Neural cell (in vitro differentiated cells): ENCODE measurements at regions not wholly inside any gene's neighbourhood (a gene's known extent, or its start where the extent isn't known, plus 50 kb on each side); places are given as distances from the start of the nearest gene placed in this dataset.

Experiments used
- H2AFZ ChIP-seq: fragments of 200-600, 300-800 bp; sonication (generic), shearing (Covaris generic); 2 replicates; pipeline ENCODE4 v1.6.0; 2014; ENCODE audit warnings: low read depth, mild to moderate bottlenecking, antibody characterized with exemption, low read length, moderate library complexity
- H3F3A ChIP-seq: fragments of 200-600 bp; shearing (Covaris generic); 2 replicates; pipeline ENCODE4 v1.6.1; 2016; ENCODE audit warnings: mild to moderate bottlenecking, moderate library complexity, mixed read lengths, antibody characterized with exemption, low read length; ENCODE audit not compliant: insufficient read depth, poor library complexity, severe bottlenecking
- H3K27ac ChIP-seq: fragments of 200-600, 300-800 bp; sonication (generic), shearing (Covaris generic); 2 replicates; pipeline ENCODE4 v1.5.1; 2014; ENCODE audit warnings: mild to moderate bottlenecking, low read length, moderate library complexity
- H3K27me3 ChIP-seq: fragments of 300-800, 200-600 bp; sonication (generic), shearing (Covaris generic); 2 replicates; pipeline ENCODE4 v1.6.0; 2014; ENCODE audit warnings: mild to moderate bottlenecking, low read depth, low read length, moderate library complexity; ENCODE audit not compliant: insufficient read depth
- H3K36me3 ChIP-seq: fragments of 300-800, 200-600 bp; sonication (generic), shearing (Covaris generic); 2 replicates; pipeline ENCODE4 v1.5.1; 2014; ENCODE audit warnings: mild to moderate bottlenecking, antibody characterized with exemption, low read length, moderate library complexity; ENCODE audit not compliant: insufficient read depth
- H3K4me2 ChIP-seq: fragments of 300-800, 200-600 bp; sonication (generic), shearing (Covaris generic); 2 replicates; pipeline ENCODE4 v1.6.0; 2014; ENCODE audit warnings: mild to moderate bottlenecking, low read length
- H3K4me3 ChIP-seq: fragments of 300-800, 200-600 bp; sonication (generic), shearing (Covaris generic); 2 replicates; pipeline ENCODE4 v1.5.1; 2014; ENCODE audit warnings: mild to moderate bottlenecking, low read length, moderate library complexity
- H3K79me2 ChIP-seq: fragments of 200-600 bp; shearing (Covaris generic); replicated peaks from 2 replicates; pipeline ENCODE4 v1.6.0; 2014; ENCODE audit warnings: mild to moderate bottlenecking, low read length, moderate library complexity; ENCODE audit not compliant: insufficient read depth
- H3K9ac ChIP-seq: fragments of 300-800, 200-600 bp; sonication (generic), shearing (Covaris generic); 2 replicates; pipeline ENCODE4 v1.6.1; 2016; ENCODE audit warnings: mild to moderate bottlenecking, low read length, mixed read lengths
- H3K9me2 ChIP-seq: fragments of 200-600 bp; shearing (Covaris generic); 2 replicates; pipeline ENCODE4 v1.6.1; 2016; ENCODE audit warnings: mild to moderate bottlenecking, low read length, mixed read lengths; ENCODE audit not compliant: insufficient read depth
- H3K9me3 ChIP-seq: fragments of 200-600, 300-800 bp; sonication (generic), shearing (Covaris generic); 2 replicates; pipeline ENCODE4 v1.6.1; 2016; ENCODE audit warnings: mild to moderate bottlenecking, mixed run types, low read length, moderate library complexity, mixed read lengths
- H4K20me1 ChIP-seq: fragments of 200-600 bp; shearing (Covaris generic); 2 replicates; pipeline ENCODE4 v1.6.1; 2016; ENCODE audit warnings: mild to moderate bottlenecking, mixed run types; ENCODE audit not compliant: insufficient read depth
- CTCF ChIP-seq: fragments of 450-650 bp; IDR thresholded peaks from 2 replicates; pipeline ENCODE4 v1.5.1; 2014; ENCODE audit warnings: antibody characterized with exemption, mild to moderate bottlenecking, moderate library complexity; ENCODE audit not compliant: poor library complexity, severe bottlenecking
- EP300 ChIP-seq: fragments of 450-650 bp; conservative IDR thresholded peaks from 2 replicates; pipeline ENCODE4 v1.6.1; 2014; ENCODE audit warnings: antibody characterized with exemption, mild to moderate bottlenecking, moderate library complexity; ENCODE audit not compliant: poor library complexity, severe bottlenecking
- EZH2 ChIP-seq: fragments of 200-600, 300-800 bp; shearing (Covaris generic), sonication (generic); IDR thresholded peaks from 2 replicates; pipeline ENCODE4 v1.6.1; 2014; ENCODE audit warnings: antibody characterized with exemption, low read length, borderline replicate concordance, mild to moderate bottlenecking; ENCODE audit not compliant: insufficient read depth, poor library complexity, severe bottlenecking
- MXI1 ChIP-seq: fragments of 450-650 bp; conservative IDR thresholded peaks from 2 replicates; pipeline ENCODE4 v1.6.1; 2014; ENCODE audit warnings: antibody characterized with exemption, mild to moderate bottlenecking; ENCODE audit not compliant: poor library complexity, severe bottlenecking
- POLR2AphosphoS5 ChIP-seq: IDR thresholded peaks from 2 replicates; pipeline ENCODE4 v1.6.1; 2012
- RAD21 ChIP-seq: fragments of 450-650 bp; conservative IDR thresholded peaks from 2 replicates; pipeline ENCODE4 v1.6.1; 2014; ENCODE audit warnings: antibody characterized with exemption, mild to moderate bottlenecking, moderate library complexity
- REST ChIP-seq: IDR thresholded peaks from 2 replicates; pipeline ENCODE4 v1.6.1; 2012; ENCODE audit warnings: borderline replicate concordance
- SMC3 ChIP-seq: fragments of 450-650 bp; conservative IDR thresholded peaks from 2 replicates; pipeline ENCODE4 v1.6.1; 2014; ENCODE audit warnings: antibody characterized with exemption, mild to moderate bottlenecking, moderate library complexity; ENCODE audit not compliant: poor library complexity
- TAF1 ChIP-seq: IDR thresholded peaks from 2 replicates; pipeline ENCODE4 v1.6.1; 2012; ENCODE audit warnings: low read depth

DNA sequence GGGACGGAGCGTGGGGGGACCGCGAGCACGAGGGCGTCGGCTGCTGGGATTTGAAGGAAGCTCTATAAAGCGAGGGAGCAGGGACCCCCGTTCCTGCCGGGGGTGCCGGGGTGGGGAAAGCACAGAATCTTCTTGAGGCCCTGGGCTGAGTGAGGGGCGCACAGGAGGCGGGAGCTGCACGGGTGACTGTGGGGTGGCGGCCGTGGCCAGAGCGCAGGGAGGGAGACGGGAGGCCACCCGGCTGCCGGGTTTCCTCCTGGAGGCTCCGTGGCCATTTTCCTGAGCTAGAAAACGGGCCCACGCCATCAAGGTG is 385.1 kb downstream of the SMOC2 start:
- no peaks in the 10 kb centered on the region for H4K20me1 ChIP-seq
- no peak overlapping the region for H2AFZ ChIP-seq
- no peaks in the 10 kb centered on the region for H3K79me2 ChIP-seq
- peaks cover 4% of the 10 kb centered on the region for H3K9me3 ChIP-seq
- H3K27me3 ChIP-seq, result no peaks in the 10 kb centered on the region
- H3F3A ChIP-seq, result no peaks in the 10 kb centered on the region
- H3K36me3 ChIP-seq, result no peaks in the 10 kb centered on the region
- no peak overlapping the region for H3K9ac ChIP-seq
- H3K4me3 ChIP-seq, result no peak overlapping the region
- H3K27ac ChIP-seq, result no peak overlapping the region
- no peaks in the 10 kb centered on the region for H3K9me2 ChIP-seq
- TF ChIP-seq MXI1, result no peak
- TF ChIP-seq CTCF, result no peak
- TF ChIP-seq EZH2, result no peak
- TF ChIP-seq RAD21, result no peak
- TF ChIP-seq TAF1, result no peak
- TF ChIP-seq REST, result no peak
- no peak for TF ChIP-seq EP300
- TF ChIP-seq SMC3, result no peak
- TF ChIP-seq POLR2AphosphoS5, result no peak
- no peak overlapping the region for H3K4me2 ChIP-seq

DNA sequence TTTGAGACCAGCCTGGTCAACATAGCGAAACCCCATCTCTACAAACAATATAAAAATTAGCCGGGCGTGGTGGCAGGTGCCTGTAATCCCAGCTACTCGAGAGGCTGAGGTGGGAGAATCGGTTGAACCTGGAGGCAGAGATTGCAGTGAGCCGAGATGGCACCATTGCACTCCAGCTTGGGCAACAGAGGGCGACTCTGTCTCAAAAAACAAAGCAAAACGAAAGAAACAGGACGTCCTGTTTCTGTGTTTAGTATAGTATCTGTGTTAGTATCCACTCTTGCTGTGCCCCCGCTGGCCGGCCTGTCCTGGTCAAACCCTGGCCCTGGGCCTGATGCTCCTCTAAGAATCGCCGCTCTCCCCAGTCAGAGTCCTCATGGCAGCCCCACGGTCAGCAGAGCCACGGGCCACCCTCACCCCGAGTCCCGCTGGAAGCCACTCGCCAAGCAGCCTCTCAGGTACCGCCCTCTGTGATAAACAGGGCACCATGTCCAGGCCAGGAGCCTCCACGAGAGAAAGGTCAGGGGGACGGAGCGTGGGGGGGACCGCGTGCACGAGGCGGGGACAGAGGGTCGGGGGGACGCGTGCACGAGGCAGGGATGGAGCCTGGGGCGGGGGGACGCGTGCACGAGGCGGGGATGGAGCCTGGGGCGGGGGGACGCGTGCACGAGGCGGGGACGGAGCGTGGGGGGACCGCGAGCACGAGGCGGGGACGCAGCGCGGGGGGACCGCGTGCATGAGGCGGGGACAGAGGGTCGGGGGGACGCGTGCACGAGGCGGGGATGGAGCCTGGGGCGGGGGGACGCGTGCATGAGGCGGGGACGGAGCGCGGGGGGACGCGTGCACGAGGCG is 384.5 kb downstream of the SMOC2 start:
- no peak overlapping the region for H3K4me2 ChIP-seq
- H3K27ac ChIP-seq, result no peak overlapping the region
- H3K36me3 ChIP-seq, result no peaks in the 10 kb centered on the region
- H3K79me2 ChIP-seq, result no peaks in the 10 kb centered on the region
- no peak overlapping the region for H3K4me3 ChIP-seq
- H3K27me3 ChIP-seq, result no peaks in the 10 kb centered on the region
- H4K20me1 ChIP-seq, result no peaks in the 10 kb centered on the region
- TF ChIP-seq SMC3 (no peak), REST (no peak), RAD21 (no peak), MXI1 (no peak), POLR2AphosphoS5 (no peak), EZH2 (no peak), TAF1 (no peak)
- H3F3A ChIP-seq, result no peaks in the 10 kb centered on the region
- H2AFZ ChIP-seq, result no peak overlapping the region
- no peaks in the 10 kb centered on the region for H3K9me2 ChIP-seq
- no peak overlapping the region for H3K9ac ChIP-seq
- peaks cover 4% of the 10 kb centered on the region for H3K9me3 ChIP-seq
